GM10266 (cell line): ENCODE measurements at regions not wholly inside any gene's neighbourhood (a gene's known extent, or its start where the extent isn't known, plus 50 kb on each side); places are given as distances from the start of the nearest gene placed in this dataset.

ENCODE experiments used
- DNase-seq: peaks from one replicate; pipeline ENCODE4 v3.0.0; 2012; ENCODE audit errors: extremely low spot score
- CTCF ChIP-seq: IDR thresholded peaks from 2 replicates; pipeline ENCODE4 v1.5.1; 2012; ENCODE audit warnings: mild to moderate bottlenecking, low read depth; ENCODE audit not compliant: control insufficient read depth, insufficient read depth; ENCODE audit errors: missing control alignments

- no peak for TF ChIP-seq CTCF
- no peak for DNase-seq
Measured at GRCh38 chr3:13161021-13161759, 88.0 kb upstream of the IQSEC1 start.

GRCh38 chr3:13160619-13161018, 87.4 kb upstream of the IQSEC1 start:
- no peak for TF ChIP-seq CTCF
- no peak for DNase-seq

- no peak for TF ChIP-seq CTCF
Measured at GRCh38 chr3:13159890-13160289, 86.7 kb upstream of the IQSEC1 start.

GRCh38 chr3:13158871-13159270, 85.6 kb upstream of the IQSEC1 start:
- TF ChIP-seq CTCF, result no peak
- no peak for DNase-seq

More at GRCh38 chr3:13159890-13160289, 86.7 kb upstream of the IQSEC1 start:
- DNase-seq, result no peak

GRCh38 chr3:13158408-13158807, 85.2 kb upstream of the IQSEC1 start:
- DNase-seq, result no peak
- no peak for TF ChIP-seq CTCF

- no peak for TF ChIP-seq CTCF
- DNase-seq, result no peak
Measured at GRCh38 chr3:13157986-13158385, 84.8 kb upstream of the IQSEC1 start.

GRCh38 chr3:13152826-13153710, 79.8 kb upstream of the IQSEC1 start:
- TF ChIP-seq CTCF, result no peak
- no peak for DNase-seq
